T-helper 17 cell (primary cell): ENCODE measurements at regions not wholly inside any gene's neighbourhood (a gene's known extent, or its start where the extent isn't known, plus 50 kb on each side); places are given as distances from the start of the nearest gene placed in this dataset.
"Not testable (repeated sequence)": the region's sequence is repeated elsewhere in the genome, so short reads cannot be mapped to it uniquely, and the experiment has no call there.

Experiments used
- ATAC-seq: fragments of 150-1000 bp; cut with Tn5 transposase; 2 replicates; pipeline ENCODE4 v1.10.0; 2021; ENCODE audit warnings: mild to moderate bottlenecking, moderate library complexity
- DNase-seq, 3 donors: peaks; one replicate each; pipeline versions ENCODE4 v3.0.0 to v3.0.0-alpha.2; 2020 to 2021
- H3K9me3 ChIP-seq: one replicate; pipeline ENCODE4 v1.7.0; 2013; ENCODE audit warnings: low read length, mild to moderate bottlenecking; ENCODE audit not compliant: control insufficient read depth, poor library complexity, severe bottlenecking
- H3K27ac Mint-ChIP-seq: one replicate; pipeline ENCODE4 v1.8.0; 2022; ENCODE audit warnings: mild to moderate bottlenecking, moderate library complexity, mixed read lengths
- H3K27me3 Mint-ChIP-seq: one replicate; pipeline ENCODE4 v1.8.0; 2022; ENCODE audit warnings: mixed read lengths
- H3K36me3 Mint-ChIP-seq: one replicate; pipeline ENCODE4 v1.8.0; 2022; ENCODE audit warnings: low read depth, mixed read lengths
- H3K4me1 Mint-ChIP-seq: one replicate; pipeline ENCODE4 v1.8.0; 2022; ENCODE audit warnings: mild to moderate bottlenecking, mixed read lengths
- H3K4me3 Mint-ChIP-seq: one replicate; pipeline ENCODE4 v1.8.0; 2022; ENCODE audit warnings: mild to moderate bottlenecking, moderate library complexity, mixed read lengths

DNA sequence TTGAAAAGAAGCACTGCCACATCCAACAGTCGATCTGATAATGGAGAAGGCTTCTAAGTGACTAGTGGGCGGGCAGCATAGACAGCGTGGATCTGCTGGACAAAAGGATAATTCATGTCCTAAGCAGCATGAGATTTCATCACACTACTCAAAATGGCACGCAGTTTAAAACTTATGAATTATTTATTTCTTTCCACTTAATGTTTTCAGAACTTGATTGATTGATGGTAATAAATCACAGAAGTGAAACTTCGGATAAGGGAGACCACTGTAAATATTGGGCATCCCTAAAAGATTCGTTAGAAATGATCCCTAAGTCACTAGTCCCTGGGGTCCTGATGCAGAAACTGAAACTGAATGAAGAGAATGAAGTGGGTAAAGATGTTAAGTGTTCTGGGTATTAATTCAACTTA, 93.0 kb upstream of the ANK2 start:
- peaks cover 2% of the 10 kb centered on the region for H3K36me3 Mint-ChIP-seq
- no peak overlapping the region for H3K4me3 Mint-ChIP-seq
- no peaks in the 10 kb centered on the region for H3K4me1 Mint-ChIP-seq

DNA sequence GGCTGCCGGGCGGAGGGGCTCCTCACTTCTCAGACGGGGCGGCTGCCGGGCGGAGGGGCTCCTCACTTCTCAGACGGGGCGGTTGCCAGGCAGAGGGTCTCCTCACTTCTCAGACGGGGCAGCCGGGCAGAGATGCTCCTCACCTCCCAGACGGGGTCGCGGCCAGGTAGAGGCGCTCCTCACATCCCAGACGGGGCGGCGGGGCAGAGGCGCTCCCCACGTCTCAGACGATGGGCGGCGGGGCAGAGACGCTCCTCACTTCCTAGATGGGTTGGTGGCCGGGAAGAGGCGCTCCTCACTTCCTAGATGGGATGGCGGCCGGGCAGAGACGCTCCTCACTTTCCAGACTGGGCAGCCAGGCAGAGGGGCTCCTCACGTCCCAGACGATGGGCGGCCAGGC, 91.7 kb upstream of the ANK2 start:
- H3K36me3 Mint-ChIP-seq, H3K4me1 Mint-ChIP-seq, H3K4me3 Mint-ChIP-seq, ATAC-seq, DNase-seq, H3K27ac Mint-ChIP-seq, H3K9me3 ChIP-seq: not testable (repeated sequence)
- H3K27me3 Mint-ChIP-seq: peaks cover 17% of the 10 kb centered on the region

More for the DNA sequence above, 93.0 kb upstream of the ANK2 start:
- H3K9me3 ChIP-seq: no peaks in the 10 kb centered on the region
- no peak overlapping the region for H3K27ac Mint-ChIP-seq
- no peak for DNase-seq
- ATAC-seq: no peak
- H3K27me3 Mint-ChIP-seq: peaks cover 11% of the 10 kb centered on the region

DNA sequence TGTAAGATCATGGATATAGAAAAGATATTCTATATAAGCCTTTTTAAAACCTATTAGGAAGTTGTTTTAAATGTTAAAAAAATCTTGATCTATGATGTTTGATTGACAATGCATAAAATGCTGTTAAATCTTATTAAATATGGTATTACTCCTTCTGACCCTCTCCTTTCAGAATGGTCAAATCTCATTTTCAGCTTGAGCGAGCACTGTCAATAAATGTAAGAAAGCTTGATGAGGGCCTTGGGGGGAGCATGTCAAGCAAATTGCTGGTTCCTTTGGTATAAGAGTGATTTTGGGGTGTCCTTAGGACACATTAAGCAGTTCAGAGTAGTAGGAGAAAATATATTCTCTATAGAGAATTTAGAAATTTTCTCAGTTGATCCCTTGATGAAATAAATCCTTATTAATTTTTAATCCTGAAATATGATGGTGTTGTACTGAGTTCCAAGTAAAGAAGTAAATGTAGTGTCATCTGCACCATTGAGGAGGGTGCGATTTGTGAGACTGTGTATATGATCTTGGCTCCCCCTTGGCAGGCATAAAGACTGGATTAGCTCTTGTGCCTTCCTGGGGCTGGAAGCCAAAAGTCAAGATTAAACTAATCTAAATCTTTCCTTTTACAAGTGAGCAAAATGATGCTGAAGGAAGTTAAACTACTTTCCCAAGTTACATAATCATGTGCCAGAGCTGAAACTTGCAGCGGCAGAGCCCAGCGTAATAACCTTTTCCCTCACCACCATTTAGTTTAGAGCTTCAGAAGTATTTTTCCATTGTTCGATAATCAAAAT, 82.6 kb upstream of the ANK2 start:
- H3K36me3 Mint-ChIP-seq: no peaks in the 10 kb centered on the region
- no peaks in the 10 kb centered on the region for H3K4me1 Mint-ChIP-seq
- H3K4me3 Mint-ChIP-seq: no peak overlapping the region
- ATAC-seq (no peak), DNase-seq (no peak)
- peaks cover 16% of the 10 kb centered on the region for H3K27me3 Mint-ChIP-seq
- H3K27ac Mint-ChIP-seq: no peak overlapping the region
- no peaks in the 10 kb centered on the region for H3K9me3 ChIP-seq

DNA sequence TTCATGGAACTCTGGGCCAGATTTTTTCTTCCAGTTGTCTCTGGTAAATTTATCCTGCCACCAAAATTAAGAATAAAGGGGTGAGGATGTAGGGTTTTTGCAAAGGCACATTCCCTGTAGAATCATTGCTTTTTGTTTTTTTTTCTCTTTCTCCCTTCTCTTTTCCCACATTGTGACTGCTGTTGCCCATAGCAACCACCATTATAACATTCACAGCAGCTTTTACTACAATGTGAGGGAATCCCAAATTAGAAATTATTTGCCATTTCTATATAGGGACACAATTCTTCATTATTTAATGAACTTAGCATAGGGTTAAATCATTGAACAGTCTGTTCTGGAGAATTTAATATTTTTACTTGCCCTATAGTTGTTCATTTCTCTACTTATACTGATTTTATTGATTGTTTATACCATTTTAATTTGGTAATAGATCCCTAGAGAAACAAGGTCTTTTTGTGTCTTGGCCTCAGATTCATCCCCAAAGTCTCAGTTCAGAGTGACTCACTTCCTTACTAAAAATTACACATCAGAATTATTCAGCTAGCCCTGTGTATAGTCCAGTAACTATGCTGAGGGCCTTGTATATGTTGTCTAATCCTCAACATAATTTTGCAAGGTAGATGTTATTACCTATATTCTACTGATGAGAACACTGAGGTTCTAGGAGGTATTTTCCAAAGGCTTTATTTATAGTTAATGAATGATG, 80.8 kb upstream of the ANK2 start:
- no peak for DNase-seq
- H3K4me3 Mint-ChIP-seq: no peak overlapping the region
- no peak for ATAC-seq
- H3K27me3 Mint-ChIP-seq: peaks cover 9% of the 10 kb centered on the region
- H3K9me3 ChIP-seq: no peaks in the 10 kb centered on the region
- H3K36me3 Mint-ChIP-seq: no peaks in the 10 kb centered on the region
- H3K27ac Mint-ChIP-seq: no peak overlapping the region
- H3K4me1 Mint-ChIP-seq: no peaks in the 10 kb centered on the region

DNA sequence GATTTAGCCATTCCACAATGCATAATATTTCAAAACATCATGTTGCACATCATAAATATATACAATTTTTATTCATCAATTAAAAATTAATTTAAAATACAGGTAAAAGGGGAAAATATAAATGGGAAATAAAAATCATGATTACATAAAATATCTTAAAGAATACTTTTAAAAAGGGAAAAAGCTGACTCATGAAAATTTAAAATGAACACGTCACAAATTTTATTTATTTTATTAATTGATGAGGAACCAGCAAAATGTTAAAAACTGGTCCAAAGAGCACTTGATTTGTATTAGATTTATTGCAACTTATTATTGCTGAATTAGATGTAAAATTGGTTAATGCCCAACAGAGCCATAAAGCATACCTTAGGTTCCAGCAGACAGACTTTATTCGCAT, 78.5 kb upstream of the ANK2 start:
- Mint-ChIP-seq H3K4me1 (no peaks in the 10 kb centered on the region), H3K27ac (no peak overlapping the region), H3K36me3 (no peaks in the 10 kb centered on the region), H3K4me3 (no peak overlapping the region), H3K27me3 (peaks cover 9% of the 10 kb centered on the region)
- DNase-seq (no peak), ATAC-seq (no peak)
- H3K9me3 ChIP-seq: no peaks in the 10 kb centered on the region

DNA sequence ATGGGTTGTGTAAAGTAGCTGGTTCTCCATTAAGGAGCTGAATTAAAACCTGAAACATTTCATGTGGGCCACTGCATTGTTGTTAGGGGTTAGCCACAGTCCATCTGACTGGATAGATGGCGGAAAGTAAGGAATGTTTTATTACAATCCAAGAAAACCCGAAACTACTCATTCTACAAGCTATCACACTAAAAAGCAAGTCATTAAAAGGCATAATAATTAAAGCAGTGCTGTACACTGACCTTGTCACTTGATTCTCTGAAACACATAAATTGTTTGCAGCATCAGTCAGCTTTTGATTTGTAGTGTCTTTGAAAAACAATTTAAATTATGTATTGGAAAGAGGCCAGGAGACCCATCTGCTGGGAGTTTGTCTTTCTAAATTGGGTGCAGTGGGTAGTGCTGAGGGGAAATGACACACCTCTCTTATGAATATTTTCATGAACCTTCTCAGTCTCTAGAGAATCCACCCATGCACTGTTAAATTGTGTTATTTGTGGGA, 75.7 kb upstream of the ANK2 start:
- Mint-ChIP-seq H3K27ac (no peak overlapping the region), H3K27me3 (no peaks in the 10 kb centered on the region), H3K4me3 (no peak overlapping the region), H3K4me1 (no peaks in the 10 kb centered on the region), H3K36me3 (no peaks in the 10 kb centered on the region)
- H3K9me3 ChIP-seq: no peaks in the 10 kb centered on the region
- ATAC-seq (no peak), DNase-seq (no peak)

DNA sequence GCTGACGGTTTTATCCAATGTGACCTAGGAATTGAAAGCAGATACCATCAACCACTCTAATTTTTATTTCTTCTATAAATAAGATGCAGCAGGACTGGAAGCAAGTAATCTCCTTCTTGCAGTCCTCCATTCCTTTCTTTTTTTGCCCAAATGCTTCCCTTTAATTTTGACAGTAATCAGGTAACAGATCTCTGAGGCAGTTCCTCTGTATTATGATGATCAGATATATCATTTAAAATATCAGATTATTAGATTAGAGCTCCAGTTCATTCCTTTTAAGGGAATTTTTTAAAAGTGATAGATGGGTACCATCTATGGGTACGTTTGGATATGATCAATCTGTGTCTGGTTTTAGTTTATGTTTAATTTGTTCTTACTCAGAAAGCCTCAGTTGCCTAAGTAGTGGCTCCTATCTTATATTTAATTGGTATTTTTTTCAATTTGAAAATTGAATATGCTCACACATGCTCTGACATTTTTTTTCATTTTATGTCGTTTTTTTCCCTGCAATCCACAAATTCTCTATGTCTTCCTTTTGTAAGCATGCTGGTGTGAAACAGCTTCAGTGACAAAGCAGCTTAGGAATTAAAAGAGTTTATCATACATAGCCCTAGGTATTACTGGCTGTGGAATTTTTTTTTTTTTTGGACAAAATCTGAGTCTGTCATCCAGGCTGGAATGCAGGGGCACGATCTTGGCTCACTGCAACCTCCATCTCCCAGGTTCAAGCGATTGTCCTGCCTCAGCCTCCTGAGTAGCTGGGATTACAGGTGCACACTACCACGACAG, 73.7 kb upstream of the ANK2 start:
- H3K27me3 Mint-ChIP-seq: peaks cover 2% of the 10 kb centered on the region
- no peak overlapping the region for H3K27ac Mint-ChIP-seq
- H3K4me3 Mint-ChIP-seq: no peak overlapping the region
- H3K9me3 ChIP-seq: no peaks in the 10 kb centered on the region
- H3K36me3 Mint-ChIP-seq: no peaks in the 10 kb centered on the region
- no peak for DNase-seq
- no peak for ATAC-seq
- no peaks in the 10 kb centered on the region for H3K4me1 Mint-ChIP-seq

DNA sequence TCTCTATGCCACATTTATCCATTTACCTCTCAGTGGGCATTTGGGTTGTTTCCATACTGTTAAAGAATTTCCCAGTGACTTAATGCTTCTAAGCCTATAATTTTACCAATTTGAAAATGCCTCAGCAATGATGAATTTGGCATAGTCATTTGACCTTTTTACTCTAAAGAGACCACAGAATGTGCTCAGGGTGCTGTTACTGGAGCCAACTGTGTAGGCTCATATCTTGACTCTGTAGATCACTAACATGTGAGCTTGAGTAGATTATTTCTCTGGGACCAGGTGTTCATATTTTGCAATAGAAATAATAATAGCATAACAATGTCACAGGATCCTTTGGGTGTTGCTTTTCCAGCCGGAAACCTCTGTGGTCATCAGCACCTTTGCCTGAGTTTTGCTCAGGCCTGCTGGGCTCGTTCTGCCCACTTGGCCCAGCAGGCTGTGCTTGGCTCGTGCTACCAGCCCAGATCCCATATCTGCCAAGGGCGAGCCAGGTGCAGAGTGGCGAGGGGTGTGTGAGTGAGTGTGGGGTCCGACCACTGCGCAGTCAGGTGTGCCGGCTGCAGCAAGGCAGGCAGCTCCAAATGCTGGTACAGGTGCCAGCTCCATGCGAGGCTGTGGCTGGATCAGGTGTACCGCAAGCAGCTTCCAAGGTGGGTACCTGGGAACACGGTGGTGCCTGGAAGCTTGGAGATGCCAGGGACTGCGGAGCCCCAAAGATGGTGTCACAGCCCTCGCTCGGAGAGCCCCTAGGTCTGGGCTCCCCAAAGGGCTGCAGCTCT, 70.6 kb upstream of the ANK2 start:
- DNase-seq (no peak), ATAC-seq (no peak)
- no peaks in the 10 kb centered on the region for H3K4me1 Mint-ChIP-seq
- peaks cover 9% of the 10 kb centered on the region for H3K27me3 Mint-ChIP-seq
- H3K4me3 Mint-ChIP-seq: no peak overlapping the region
- no peaks in the 10 kb centered on the region for H3K36me3 Mint-ChIP-seq
- no peaks in the 10 kb centered on the region for H3K9me3 ChIP-seq
- no peak overlapping the region for H3K27ac Mint-ChIP-seq

DNA sequence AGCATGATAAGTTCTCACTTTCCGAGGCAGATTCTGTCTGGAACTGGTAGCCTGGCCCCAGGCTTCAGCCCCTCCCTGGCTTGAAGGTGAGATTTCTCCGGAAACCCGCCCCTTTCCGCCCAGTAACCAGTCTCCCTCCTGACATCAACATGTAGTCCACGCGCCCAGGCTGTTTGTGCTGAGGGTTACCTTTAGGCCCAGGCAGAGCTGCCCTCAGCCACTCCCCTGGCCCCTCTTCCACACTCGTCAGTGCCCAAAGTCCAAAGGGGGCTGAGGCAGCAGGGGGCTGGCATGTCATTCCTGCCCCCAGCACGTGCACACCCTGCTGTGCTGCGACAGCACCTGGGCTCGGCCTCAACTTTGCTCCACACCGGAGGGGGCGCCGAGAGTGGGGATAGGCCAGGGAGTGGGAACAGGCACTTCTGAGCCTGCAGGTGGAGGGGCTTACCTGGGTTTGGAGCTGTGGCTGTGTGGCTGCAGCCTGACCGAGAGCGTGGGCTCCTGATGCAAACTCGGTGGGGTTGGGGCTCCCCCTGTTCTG, 69.5 kb upstream of the ANK2 start:
- no peaks in the 10 kb centered on the region for H3K36me3 Mint-ChIP-seq
- H3K9me3 ChIP-seq: no peaks in the 10 kb centered on the region
- DNase-seq (no peak), ATAC-seq (no peak)
- H3K4me3 Mint-ChIP-seq: no peak overlapping the region
- peaks cover 9% of the 10 kb centered on the region for H3K27me3 Mint-ChIP-seq
- no peaks in the 10 kb centered on the region for H3K4me1 Mint-ChIP-seq
- no peak overlapping the region for H3K27ac Mint-ChIP-seq

DNA sequence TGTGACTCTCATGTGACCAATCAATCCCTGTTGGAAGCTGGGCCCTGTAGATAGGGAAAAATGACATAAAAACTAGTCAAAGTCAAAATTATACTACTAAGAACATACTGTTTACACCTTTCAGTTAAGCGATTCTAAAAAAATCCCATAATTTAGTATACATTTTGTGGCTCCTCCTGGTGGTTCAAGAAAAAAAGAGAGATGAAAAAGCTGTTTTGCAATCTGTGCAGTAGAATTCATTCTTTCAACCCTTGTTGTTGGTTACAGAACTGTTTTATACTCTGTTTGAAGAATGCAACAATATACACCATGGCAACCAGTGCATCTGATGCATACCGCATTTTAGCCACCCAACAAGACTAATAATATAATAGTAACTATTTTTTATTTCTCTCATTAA, 66.8 kb upstream of the ANK2 start:
- DNase-seq (no peak), ATAC-seq (no peak)
- peaks cover 21% of the 10 kb centered on the region for H3K27me3 Mint-ChIP-seq
- H3K36me3 Mint-ChIP-seq: no peaks in the 10 kb centered on the region
- no peaks in the 10 kb centered on the region for H3K9me3 ChIP-seq
- H3K4me3 Mint-ChIP-seq: no peak overlapping the region
- H3K27ac Mint-ChIP-seq: no peak overlapping the region
- H3K4me1 Mint-ChIP-seq: no peaks in the 10 kb centered on the region

DNA sequence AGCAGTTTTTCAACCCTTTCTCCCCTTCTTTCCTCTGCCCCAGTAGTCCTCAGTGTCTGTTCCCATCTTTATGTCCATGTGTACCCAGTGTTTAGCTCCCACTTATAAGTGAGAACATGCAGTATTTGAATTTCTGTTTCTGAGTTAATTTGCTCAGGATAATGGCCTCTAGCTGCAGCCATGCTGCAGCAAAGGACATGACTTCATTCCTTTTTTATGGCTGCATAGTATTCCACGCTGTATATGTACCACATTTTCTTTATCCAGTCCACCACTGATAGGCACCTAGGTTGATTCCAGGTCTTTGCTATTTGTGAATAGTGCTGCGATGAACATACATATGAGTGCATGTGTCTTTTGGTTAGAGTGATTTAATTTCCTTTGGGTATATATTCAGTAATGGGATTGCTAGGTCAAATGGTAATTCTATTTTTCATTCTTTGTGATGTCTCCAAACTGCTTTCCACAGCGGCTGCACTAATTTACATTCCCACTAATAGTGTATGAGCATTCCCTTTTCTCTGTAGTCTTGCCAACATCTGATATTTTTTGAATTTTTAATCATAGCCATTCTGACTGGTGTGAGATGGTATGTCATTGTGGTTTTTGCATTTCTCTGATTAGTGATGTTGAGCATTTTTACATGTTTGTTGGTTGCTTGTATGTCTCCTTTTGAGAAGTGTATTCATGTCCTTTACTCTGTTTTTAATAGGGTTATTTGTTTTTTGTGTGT, 54.6 kb upstream of the ANK2 start:
- ATAC-seq: no peak
- no peaks in the 10 kb centered on the region for H3K4me1 Mint-ChIP-seq
- peaks cover 7% of the 10 kb centered on the region for H3K27me3 Mint-ChIP-seq
- DNase-seq: no peak
- H3K4me3 Mint-ChIP-seq: peak overlapping the region; percentile 2
- no peaks in the 10 kb centered on the region for H3K9me3 ChIP-seq
- H3K36me3 Mint-ChIP-seq: no peaks in the 10 kb centered on the region
- H3K27ac Mint-ChIP-seq: no peak overlapping the region
